HG02970 (cell line): ENCODE measurements at regions not wholly inside any gene's neighbourhood (a gene's known extent, or its start where the extent isn't known, plus 50 kb on each side); places are given as distances from the start of the nearest gene placed in this dataset.

ENCODE experiments used
- ATAC-seq: cut with Tn5 transposase; IDR thresholded peaks from one replicate; pipeline ENCODE4 v1.9.1; 2021; ENCODE audit warnings: mild to moderate bottlenecking, moderate library complexity, moderate number of reproducible peaks; ENCODE audit not compliant: unreplicated experiment, low FRiP score

GRCh38 chr10:85265121-85265520 lies 936.7 kb downstream of the CCSER2 start:
- no peak for ATAC-seq

GRCh38 chr10:85266808-85267207 lies 938.4 kb downstream of the CCSER2 start:
- ATAC-seq = no peak

GRCh38 chr10:85280014-85280413 lies 951.6 kb downstream of the CCSER2 start:
- ATAC-seq = no peak

- no peak for ATAC-seq
Observed at GRCh38 chr10:85284778-85285770, 956.7 kb downstream of the CCSER2 start.

- ATAC-seq = no peak
Observed at GRCh38 chr10:85293483-85293882, 965.1 kb downstream of the CCSER2 start.

- no peak for ATAC-seq
Observed at GRCh38 chr10:85311613-85312337, 983.4 kb downstream of the CCSER2 start.

GRCh38 chr10:85315657-85316056 lies 987.3 kb downstream of the CCSER2 start:
- no peak for ATAC-seq

- no peak for ATAC-seq
Observed at GRCh38 chr10:85316276-85316675, 987.9 kb downstream of the CCSER2 start.

- ATAC-seq = no peak
Observed at GRCh38 chr10:85317827-85318226, 989.4 kb downstream of the CCSER2 start.

GRCh38 chr10:85318809-85319807 lies 990.7 kb downstream of the CCSER2 start:
- no peak for ATAC-seq

- ATAC-seq = no peak
Observed at GRCh38 chr10:85319826-85320225, 991.4 kb downstream of the CCSER2 start.

GRCh38 chr10:85333594-85333993 lies 1005.2 kb downstream of the CCSER2 start:
- no peak for ATAC-seq

GRCh38 chr10:85362401-85362800 lies 1004.2 kb downstream of the GRID1 start:
- no peak for ATAC-seq

GRCh38 chr10:85377029-85377806 lies 989.4 kb downstream of the GRID1 start:
- ATAC-seq = no peak

- no peak for ATAC-seq
Observed at GRCh38 chr10:85379338-85379737, 987.3 kb downstream of the GRID1 start.

- no peak for ATAC-seq
Observed at GRCh38 chr10:85400981-85401695, 965.5 kb downstream of the GRID1 start.

- ATAC-seq = no peak
Observed at GRCh38 chr10:85402541-85402940, 964.1 kb downstream of the GRID1 start.

- no peak for ATAC-seq
Observed at GRCh38 chr10:85407088-85407487, 959.5 kb downstream of the GRID1 start.

GRCh38 chr10:85408388-85408787 lies 958.2 kb downstream of the GRID1 start:
- no peak for ATAC-seq
